Skeletal muscle cell (primary cell): ENCODE measurements at regions not wholly inside any gene's neighbourhood (a gene's known extent, or its start where the extent isn't known, plus 50 kb on each side); places are given as distances from the start of the nearest gene placed in this dataset.
"Not testable (repeated sequence)": the region's sequence is repeated elsewhere in the genome, so short reads cannot be mapped to it uniquely, and the experiment has no call there.

Experiments used
- DNase-seq: peaks from one replicate; pipeline ENCODE4 v3.0.0-alpha.2; 2010; ENCODE audit warnings: low read depth
- H3K4me3 ChIP-seq: 2 replicates; pipeline ENCODE4 v1.5.1; 2011; ENCODE audit warnings: low read depth, mild to moderate bottlenecking, control low read depth, low read length, moderate library complexity

GRCh38 chrX:44045106-44045505 lies 71.9 kb upstream of the NDP start:
- H3K4me3 ChIP-seq, DNase-seq: not testable (repeated sequence)

GRCh38 chrX:44043496-44043895 lies 70.3 kb upstream of the NDP start:
- no peak overlapping the region for H3K4me3 ChIP-seq
- DNase-seq: no peak

- no peak overlapping the region for H3K4me3 ChIP-seq
- no peak for DNase-seq
Observed at GRCh38 chrX:44042751-44043150, 69.6 kb upstream of the NDP start.

GRCh38 chrX:44042116-44042515 lies 68.9 kb upstream of the NDP start:
- no peak overlapping the region for H3K4me3 ChIP-seq
- no peak for DNase-seq

GRCh38 chrX:44040406-44040805 lies 67.2 kb upstream of the NDP start:
- DNase-seq: no peak

GRCh38 chrX:44039556-44039955 lies 66.4 kb upstream of the NDP start:
- H3K4me3 ChIP-seq: no peak overlapping the region
- DNase-seq: no peak

More at GRCh38 chrX:44040406-44040805, 67.2 kb upstream of the NDP start:
- no peak overlapping the region for H3K4me3 ChIP-seq

GRCh38 chrX:44036336-44036735 lies 63.1 kb upstream of the NDP start:
- no peak overlapping the region for H3K4me3 ChIP-seq
- DNase-seq: peak; percentile 53

- no peak overlapping the region for H3K4me3 ChIP-seq
- no peak for DNase-seq
Observed at GRCh38 chrX:44035571-44035970, 62.4 kb upstream of the NDP start.

- H3K4me3 ChIP-seq: no peak overlapping the region
- DNase-seq: no peak
Observed at GRCh38 chrX:44032479-44032878, 59.3 kb upstream of the NDP start.

- no peak overlapping the region for H3K4me3 ChIP-seq
- no peak for DNase-seq
Observed at GRCh38 chrX:44025555-44025954, 52.4 kb upstream of the NDP start.
